ENCODE measurements at regions not wholly inside any gene's neighbourhood (a gene's known extent, or its start where the extent isn't known, plus 50 kb on each side); places are given as distances from the start of the nearest gene placed in this dataset.

GRCh38 chr3:177818712-177819240, 621.5 kb upstream of the TBL1XR1 start:
- H3K4me3 Mint-ChIP-seq, result no peak overlapping the region
- no peaks in the 10 kb centered on the region for H3K9me3 Mint-ChIP-seq (ENCODE audit: insufficient read depth)
- DNase-seq, result no peak
- no peaks in the 10 kb centered on the region for H3K36me3 Mint-ChIP-seq (ENCODE audit: low read depth)
- no peak overlapping the region for H3K27ac Mint-ChIP-seq
- peaks cover 5% of the 10 kb centered on the region for H3K4me1 Mint-ChIP-seq (ENCODE audit: low read depth)
- H3K27me3 Mint-ChIP-seq (ENCODE audit: low read depth), result no peaks in the 10 kb centered on the region
- ATAC-seq, result no peak
- CTCF ChIA-PET, result no interaction called here
- POLR2A ChIA-PET, result no interaction called here

GRCh38 chr3:177820683-177821316, 623.5 kb upstream of the TBL1XR1 start:
- Mint-ChIP-seq H3K27me3 (ENCODE audit: low read depth) (no peaks in the 10 kb centered on the region), H3K27ac (no peak overlapping the region), H3K4me1 (ENCODE audit: low read depth) (peaks cover 5% of the 10 kb centered on the region), H3K4me3 (no peak overlapping the region), H3K9me3 (ENCODE audit: insufficient read depth) (no peaks in the 10 kb centered on the region), H3K36me3 (ENCODE audit: low read depth) (no peaks in the 10 kb centered on the region)
- CTCF ChIA-PET, result no interaction called here
- POLR2A ChIA-PET, result no interaction called here
- no peak for DNase-seq
- no peak for ATAC-seq

GRCh38 chr3:177822681-177823096, 625.4 kb upstream of the TBL1XR1 start:
- ChIA-PET POLR2A (no interaction called here), CTCF (no interaction called here)
- no peak overlapping the region for H3K27ac Mint-ChIP-seq
- no peak overlapping the region for H3K4me3 Mint-ChIP-seq
- H3K9me3 Mint-ChIP-seq (ENCODE audit: insufficient read depth), result no peaks in the 10 kb centered on the region
- H3K36me3 Mint-ChIP-seq (ENCODE audit: low read depth), result no peaks in the 10 kb centered on the region
- H3K4me1 Mint-ChIP-seq (ENCODE audit: low read depth), result peaks cover 5% of the 10 kb centered on the region
- ATAC-seq, result no peak
- no peak for DNase-seq
- no peaks in the 10 kb centered on the region for H3K27me3 Mint-ChIP-seq (ENCODE audit: low read depth)

- ChIA-PET CTCF (no interaction called here), POLR2A (no interaction called here)
- peaks cover 5% of the 10 kb centered on the region for H3K4me1 Mint-ChIP-seq (ENCODE audit: low read depth)
- ATAC-seq, result no peak
- no peaks in the 10 kb centered on the region for H3K36me3 Mint-ChIP-seq (ENCODE audit: low read depth)
- H3K27me3 Mint-ChIP-seq (ENCODE audit: low read depth), result no peaks in the 10 kb centered on the region
- H3K9me3 Mint-ChIP-seq (ENCODE audit: insufficient read depth), result no peaks in the 10 kb centered on the region
- no peak overlapping the region for H3K4me3 Mint-ChIP-seq
- no peak overlapping the region for H3K27ac Mint-ChIP-seq
- DNase-seq, result no peak
These were observed 626.5 kb upstream of the TBL1XR1 start for GRCh38 chr3:177823701-177824189.

- no peaks in the 10 kb centered on the region for H3K36me3 Mint-ChIP-seq (ENCODE audit: low read depth)
- ATAC-seq, result no peak
- no peak for DNase-seq
- no peaks in the 10 kb centered on the region for H3K9me3 Mint-ChIP-seq (ENCODE audit: insufficient read depth)
- CTCF ChIA-PET, result no interaction called here
- POLR2A ChIA-PET, result interaction anchor here (1.2 kb wide), 1 partner anchor 29 kb away, joined by 3 read pairs; no protein-coding TSS in a partner anchor
- H3K4me1 Mint-ChIP-seq (ENCODE audit: low read depth), result peaks cover 5% of the 10 kb centered on the region
- H3K4me3 Mint-ChIP-seq, result no peak overlapping the region
- H3K27ac Mint-ChIP-seq, result no peak overlapping the region
- no peaks in the 10 kb centered on the region for H3K27me3 Mint-ChIP-seq (ENCODE audit: low read depth)
These were observed 627.0 kb upstream of the TBL1XR1 start for GRCh38 chr3:177824190-177824786.

- no peaks in the 10 kb centered on the region for H3K36me3 Mint-ChIP-seq (ENCODE audit: low read depth)
- CTCF ChIA-PET, result no interaction called here
- peaks cover 5% of the 10 kb centered on the region for H3K4me1 Mint-ChIP-seq (ENCODE audit: low read depth)
- DNase-seq, result no peak
- no peak overlapping the region for H3K27ac Mint-ChIP-seq
- H3K4me3 Mint-ChIP-seq, result no peak overlapping the region
- POLR2A ChIA-PET, result interaction anchor here (1.2 kb wide), 1 partner anchor 29 kb away, joined by 3 read pairs; no protein-coding TSS in a partner anchor
- ATAC-seq, result no peak
- no peaks in the 10 kb centered on the region for H3K9me3 Mint-ChIP-seq (ENCODE audit: insufficient read depth)
- H3K27me3 Mint-ChIP-seq (ENCODE audit: low read depth), result no peaks in the 10 kb centered on the region
These were observed 627.6 kb upstream of the TBL1XR1 start for GRCh38 chr3:177824841-177825240.

- H3K9me3 Mint-ChIP-seq (ENCODE audit: insufficient read depth), result no peaks in the 10 kb centered on the region
- ATAC-seq (no peak), DNase-seq (no peak)
- H3K36me3 Mint-ChIP-seq (ENCODE audit: low read depth), result no peaks in the 10 kb centered on the region
- no peak overlapping the region for H3K4me3 Mint-ChIP-seq
- H3K27ac Mint-ChIP-seq, result no peak overlapping the region
- ChIA-PET CTCF (no interaction called here), POLR2A (no interaction called here)
- H3K4me1 Mint-ChIP-seq (ENCODE audit: low read depth), result no peaks in the 10 kb centered on the region
- H3K27me3 Mint-ChIP-seq (ENCODE audit: low read depth), result no peaks in the 10 kb centered on the region
These were observed 629.0 kb upstream of the TBL1XR1 start for GRCh38 chr3:177826253-177826652.

GRCh38 chr3:177827511-177828207, 630.4 kb upstream of the TBL1XR1 start:
- Mint-ChIP-seq H3K4me1 (ENCODE audit: low read depth) (no peaks in the 10 kb centered on the region), H3K36me3 (ENCODE audit: low read depth) (no peaks in the 10 kb centered on the region), H3K27ac (no peak overlapping the region), H3K27me3 (ENCODE audit: low read depth) (no peaks in the 10 kb centered on the region), H3K4me3 (no peak overlapping the region), H3K9me3 (ENCODE audit: insufficient read depth) (no peaks in the 10 kb centered on the region)
- no peak for ATAC-seq
- ChIA-PET POLR2A (no interaction called here), CTCF (no interaction called here)
- no peak for DNase-seq

- ChIA-PET CTCF (no interaction called here), POLR2A (no interaction called here)
- Mint-ChIP-seq H3K4me1 (ENCODE audit: low read depth) (no peaks in the 10 kb centered on the region), H3K36me3 (ENCODE audit: low read depth) (no peaks in the 10 kb centered on the region), H3K27me3 (ENCODE audit: low read depth) (no peaks in the 10 kb centered on the region), H3K27ac (no peak overlapping the region), H3K9me3 (ENCODE audit: insufficient read depth) (no peaks in the 10 kb centered on the region), H3K4me3 (no peak overlapping the region)
- ATAC-seq, result no peak
- DNase-seq, result no peak
These were observed 630.9 kb upstream of the TBL1XR1 start for GRCh38 chr3:177828208-177828565.

- no peak for ATAC-seq
- no peaks in the 10 kb centered on the region for H3K4me1 Mint-ChIP-seq (ENCODE audit: low read depth)
- DNase-seq, result no peak
- H3K27ac Mint-ChIP-seq, result no peak overlapping the region
- ChIA-PET POLR2A (no interaction called here), CTCF (no interaction called here)
- H3K27me3 Mint-ChIP-seq (ENCODE audit: low read depth), result no peaks in the 10 kb centered on the region
- no peak overlapping the region for H3K4me3 Mint-ChIP-seq
- no peaks in the 10 kb centered on the region for H3K9me3 Mint-ChIP-seq (ENCODE audit: insufficient read depth)
- H3K36me3 Mint-ChIP-seq (ENCODE audit: low read depth), result no peaks in the 10 kb centered on the region
These were observed 633.1 kb upstream of the TBL1XR1 start for GRCh38 chr3:177830411-177830849.

GRCh38 chr3:177831361-177831760, 634.1 kb upstream of the TBL1XR1 start:
- Mint-ChIP-seq H3K4me3 (no peak overlapping the region), H3K27me3 (ENCODE audit: low read depth) (no peaks in the 10 kb centered on the region), H3K27ac (no peak overlapping the region), H3K4me1 (ENCODE audit: low read depth) (no peaks in the 10 kb centered on the region), H3K9me3 (ENCODE audit: insufficient read depth) (no peaks in the 10 kb centered on the region), H3K36me3 (ENCODE audit: low read depth) (no peaks in the 10 kb centered on the region)
- ChIA-PET POLR2A (no interaction called here), CTCF (no interaction called here)
- ATAC-seq, result no peak
- DNase-seq, result no peak

- no peaks in the 10 kb centered on the region for H3K9me3 Mint-ChIP-seq (ENCODE audit: insufficient read depth)
- ChIA-PET POLR2A (no interaction called here), CTCF (interaction anchor here (0.9 kb wide), 1 partner anchor 11 kb away, joined by 3 read pairs; no protein-coding TSS in a partner anchor)
- no peak for DNase-seq
- H3K27me3 Mint-ChIP-seq (ENCODE audit: low read depth), result no peaks in the 10 kb centered on the region
- H3K36me3 Mint-ChIP-seq (ENCODE audit: low read depth), result no peaks in the 10 kb centered on the region
- no peak for ATAC-seq
- no peak overlapping the region for H3K4me3 Mint-ChIP-seq
- no peaks in the 10 kb centered on the region for H3K4me1 Mint-ChIP-seq (ENCODE audit: low read depth)
- H3K27ac Mint-ChIP-seq, result no peak overlapping the region
These were observed 635.6 kb upstream of the TBL1XR1 start for GRCh38 chr3:177832880-177833279.
